ENCODE measurements at regions not wholly inside any gene's neighbourhood (a gene's known extent, or its start where the extent isn't known, plus 50 kb on each side); places are given as distances from the start of the nearest gene placed in this dataset.

GRCh38 chr14:96979611-96980074 is 182.5 kb downstream of the VRK1 start:
- H2AK5ac ChIP-seq (ENCODE audit: low read length), result no peak overlapping the region
- H3K4me3 ChIP-seq (ENCODE audit: low read depth, low read length), result no peak overlapping the region
- no peak overlapping the region for H3K18ac ChIP-seq (ENCODE audit: low read length)
- no peak overlapping the region for H4K12ac ChIP-seq (ENCODE audit: low read depth, low read length)
- H2BK120ac ChIP-seq (ENCODE audit: insufficient read depth, low read length, poor library complexity), result no peak overlapping the region
- DNase-seq, result no peak
- no peaks in the 10 kb centered on the region for H3K79me1 ChIP-seq (ENCODE audit: low read length)
- H2AFZ ChIP-seq (ENCODE audit: insufficient read depth, low read length, poor library complexity), result no peak overlapping the region
- H3K23ac ChIP-seq (ENCODE audit: low read length), result no peak overlapping the region
- H3K4me2 ChIP-seq (ENCODE audit: low read length), result no peak overlapping the region
- no peak overlapping the region for H3K9ac ChIP-seq (ENCODE audit: low read length)
- H3K9me3 ChIP-seq (ENCODE audit: insufficient read depth, low read depth, low read length), result peaks cover 6% of the 10 kb centered on the region
- H3K4me1 ChIP-seq (ENCODE audit: control insufficient read depth in 1 of 2, insufficient read depth in 2 of 2, low read length in 2 of 2), result no peaks in the 10 kb centered on the region
- H2BK12ac ChIP-seq (ENCODE audit: low read length), result no peak overlapping the region
- no peak overlapping the region for H3K4ac ChIP-seq (ENCODE audit: low read depth, low read length)
- no peaks in the 10 kb centered on the region for H3K27me3 ChIP-seq (ENCODE audit: insufficient read depth, low read length)
- no peaks in the 10 kb centered on the region for H3K36me3 ChIP-seq (ENCODE audit: control insufficient read depth in 1 of 2, insufficient read depth in 2 of 2, low read length in 2 of 2)
- no peak overlapping the region for H2BK5ac ChIP-seq (ENCODE audit: low read depth, low read length, poor library complexity)
- no peak overlapping the region for H4K8ac ChIP-seq (ENCODE audit: low read depth, low read length)
- H3K27ac ChIP-seq (ENCODE audit: low read depth, low read length), result no peak overlapping the region
- WGBS (ENCODE audit: extremely low coverage, insufficient coverage, insufficient read length), result 100% methylated on average over 1 of the region's 12 CpGs
- no peaks in the 10 kb centered on the region for H3K79me2 ChIP-seq (ENCODE audit: control insufficient read depth, insufficient read depth, low read length, poor library complexity)
- H4K91ac ChIP-seq (ENCODE audit: low read depth, low read length), result no peak overlapping the region
- H3K14ac ChIP-seq (ENCODE audit: low read length), result no peak overlapping the region

- Histone ChIP-seq H3K4me3 (ENCODE audit: low read depth, low read length) (no peak overlapping the region), H3K14ac (ENCODE audit: low read length) (no peak overlapping the region), H2AK5ac (ENCODE audit: low read length) (no peak overlapping the region), H2AFZ (ENCODE audit: insufficient read depth, low read length, poor library complexity) (no peak overlapping the region), H3K9ac (ENCODE audit: low read length) (no peak overlapping the region), H3K27ac (ENCODE audit: low read depth, low read length) (no peak overlapping the region), H3K27me3 (ENCODE audit: insufficient read depth, low read length) (no peaks in the 10 kb centered on the region), H3K79me2 (ENCODE audit: control insufficient read depth, insufficient read depth, low read length, poor library complexity) (no peaks in the 10 kb centered on the region), H3K4me2 (ENCODE audit: low read length) (no peak overlapping the region), H3K23ac (ENCODE audit: low read length) (no peak overlapping the region), H2BK5ac (ENCODE audit: low read depth, low read length, poor library complexity) (no peak overlapping the region), H3K18ac (ENCODE audit: low read length) (no peak overlapping the region), H2BK12ac (ENCODE audit: low read length) (no peak overlapping the region), H3K4ac (ENCODE audit: low read depth, low read length) (no peak overlapping the region), H2BK120ac (ENCODE audit: insufficient read depth, low read length, poor library complexity) (no peak overlapping the region), H3K9me3 (ENCODE audit: insufficient read depth, low read depth, low read length) (peaks cover 6% of the 10 kb centered on the region), H3K79me1 (ENCODE audit: low read length) (no peaks in the 10 kb centered on the region), H3K4me1 (ENCODE audit: control insufficient read depth in 1 of 2, insufficient read depth in 2 of 2, low read length in 2 of 2) (no peaks in the 10 kb centered on the region), H4K91ac (ENCODE audit: low read depth, low read length) (no peak overlapping the region), H4K8ac (ENCODE audit: low read depth, low read length) (no peak overlapping the region), H3K36me3 (ENCODE audit: control insufficient read depth in 1 of 2, insufficient read depth in 2 of 2, low read length in 2 of 2) (no peaks in the 10 kb centered on the region), H4K12ac (ENCODE audit: low read depth, low read length) (no peak overlapping the region)
- no peak for DNase-seq
- no CpG with 5 or more reads among the region's 4 CpGs for WGBS (ENCODE audit: extremely low coverage, insufficient coverage, insufficient read length)
These were observed 183.7 kb downstream of the VRK1 start for GRCh38 chr14:96980835-96981234.

DNA sequence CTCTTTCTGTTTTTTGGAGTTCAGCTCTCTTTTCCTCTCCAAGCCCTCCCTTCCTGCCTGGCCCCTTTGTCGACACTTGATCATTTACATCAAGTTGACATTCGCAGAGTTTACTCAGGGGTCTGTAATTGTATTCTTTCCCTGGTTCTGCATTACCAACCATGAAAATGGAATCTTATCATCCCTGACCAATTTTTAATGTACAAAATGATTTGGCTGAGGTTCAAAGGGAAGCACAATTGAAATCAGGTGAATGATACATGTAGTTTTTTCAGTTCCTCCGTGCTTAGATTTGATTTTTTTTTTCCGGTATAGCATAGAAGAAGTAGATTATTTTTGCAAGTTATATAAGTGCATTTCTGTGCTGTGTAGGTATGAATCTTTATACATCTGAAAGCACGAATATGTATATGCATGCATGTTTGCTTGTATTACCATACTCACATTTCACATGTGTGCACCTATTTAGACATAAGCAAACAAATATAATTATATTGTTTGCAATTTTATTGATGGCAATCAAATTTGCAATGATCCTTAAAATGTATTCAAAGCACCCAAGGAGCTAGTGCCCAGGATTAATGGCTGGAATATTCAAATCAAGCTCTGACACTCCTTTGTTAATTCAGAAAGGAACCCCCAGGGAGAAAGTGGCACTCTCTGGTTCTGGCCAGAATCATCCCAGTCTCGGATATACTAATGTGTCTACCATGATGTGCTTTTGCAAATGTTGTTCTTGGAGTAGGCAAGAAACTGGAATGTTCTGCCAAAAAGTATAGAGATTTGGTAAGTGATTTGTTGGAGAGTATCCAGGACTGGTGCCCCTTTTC is 189.3 kb downstream of the VRK1 start:
- Histone ChIP-seq H2BK12ac (ENCODE audit: low read length) (no peak overlapping the region), H3K36me3 (ENCODE audit: control insufficient read depth in 1 of 2, insufficient read depth in 2 of 2, low read length in 2 of 2) (no peaks in the 10 kb centered on the region), H3K9me3 (ENCODE audit: insufficient read depth, low read depth, low read length) (peaks cover 4% of the 10 kb centered on the region), H4K12ac (ENCODE audit: low read depth, low read length) (no peak overlapping the region), H3K79me1 (ENCODE audit: low read length) (no peaks in the 10 kb centered on the region), H3K79me2 (ENCODE audit: control insufficient read depth, insufficient read depth, low read length, poor library complexity) (no peaks in the 10 kb centered on the region), H4K8ac (ENCODE audit: low read depth, low read length) (no peak overlapping the region), H3K18ac (ENCODE audit: low read length) (no peak overlapping the region), H3K27ac (ENCODE audit: low read depth, low read length) (no peak overlapping the region), H3K23ac (ENCODE audit: low read length) (no peak overlapping the region), H2AFZ (ENCODE audit: insufficient read depth, low read length, poor library complexity) (no peak overlapping the region), H2AK5ac (ENCODE audit: low read length) (no peak overlapping the region), H3K4me1 (ENCODE audit: control insufficient read depth in 1 of 2, insufficient read depth in 2 of 2, low read length in 2 of 2) (peaks cover 0 to 2% of the 10 kb centered on the region in 2 experiments), H3K4me3 (ENCODE audit: low read depth, low read length) (no peak overlapping the region), H3K27me3 (ENCODE audit: insufficient read depth, low read length) (no peaks in the 10 kb centered on the region), H3K4me2 (ENCODE audit: low read length) (no peak overlapping the region), H3K9ac (ENCODE audit: low read length) (no peak overlapping the region), H2BK120ac (ENCODE audit: insufficient read depth, low read length, poor library complexity) (no peak overlapping the region), H3K14ac (ENCODE audit: low read length) (no peak overlapping the region), H2BK5ac (ENCODE audit: low read depth, low read length, poor library complexity) (no peak overlapping the region), H3K4ac (ENCODE audit: low read depth, low read length) (no peak overlapping the region), H4K91ac (ENCODE audit: low read depth, low read length) (no peak overlapping the region)
- no CpG with 5 or more reads among the region's 6 CpGs for WGBS (ENCODE audit: extremely low coverage, insufficient coverage, insufficient read length)
- no peak for DNase-seq

DNA sequence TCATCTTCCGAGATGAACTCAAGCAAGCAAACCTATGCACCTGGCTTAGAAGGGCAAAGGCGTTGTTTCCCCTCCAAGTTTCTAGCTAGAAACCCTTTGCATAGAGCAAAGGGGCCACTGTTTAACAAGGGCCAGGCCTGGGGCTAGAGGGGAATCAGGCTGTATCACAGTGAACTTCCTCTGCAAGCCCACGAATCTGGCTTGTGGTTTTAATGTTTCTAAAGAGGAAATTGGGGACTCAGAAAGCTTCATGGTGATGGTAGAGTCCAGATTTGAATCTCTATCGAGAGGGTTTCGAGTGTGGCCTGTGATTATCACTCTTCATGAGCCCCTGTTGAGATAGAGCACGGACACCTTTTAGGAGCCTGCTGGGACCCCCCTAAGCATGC is 189.9 kb downstream of the VRK1 start:
- Histone ChIP-seq H3K4me2 (ENCODE audit: low read length) (no peak overlapping the region), H3K4me3 (ENCODE audit: low read depth, low read length) (no peak overlapping the region), H2BK120ac (ENCODE audit: insufficient read depth, low read length, poor library complexity) (no peak overlapping the region), H3K9me3 (ENCODE audit: insufficient read depth, low read depth, low read length) (peaks cover 2% of the 10 kb centered on the region), H3K9ac (ENCODE audit: low read length) (no peak overlapping the region), H4K12ac (ENCODE audit: low read depth, low read length) (no peak overlapping the region), H3K79me2 (ENCODE audit: control insufficient read depth, insufficient read depth, low read length, poor library complexity) (no peaks in the 10 kb centered on the region), H3K18ac (ENCODE audit: low read length) (no peak overlapping the region), H2AK5ac (ENCODE audit: low read length) (no peak overlapping the region), H3K27ac (ENCODE audit: low read depth, low read length) (no peak overlapping the region), H3K23ac (ENCODE audit: low read length) (no peak overlapping the region), H3K14ac (ENCODE audit: low read length) (no peak overlapping the region), H3K4me1 (ENCODE audit: control insufficient read depth in 1 of 2, insufficient read depth in 2 of 2, low read length in 2 of 2) (peaks cover 0 to 2% of the 10 kb centered on the region in 2 experiments), H4K8ac (ENCODE audit: low read depth, low read length) (no peak overlapping the region), H3K4ac (ENCODE audit: low read depth, low read length) (no peak overlapping the region), H2AFZ (ENCODE audit: insufficient read depth, low read length, poor library complexity) (no peak overlapping the region), H3K27me3 (ENCODE audit: insufficient read depth, low read length) (no peaks in the 10 kb centered on the region), H4K91ac (ENCODE audit: low read depth, low read length) (no peak overlapping the region), H2BK5ac (ENCODE audit: low read depth, low read length, poor library complexity) (no peak overlapping the region), H3K79me1 (ENCODE audit: low read length) (no peaks in the 10 kb centered on the region), H3K36me3 (ENCODE audit: control insufficient read depth in 1 of 2, insufficient read depth in 2 of 2, low read length in 2 of 2) (no peaks in the 10 kb centered on the region), H2BK12ac (ENCODE audit: low read length) (no peak overlapping the region)
- DNase-seq, result no peak
- WGBS (ENCODE audit: extremely low coverage, insufficient coverage, insufficient read length), result no CpG with 5 or more reads among the region's 6 CpGs
